MM.1S (cell line): ENCODE measurements at regions not wholly inside any gene's neighbourhood (a gene's known extent, or its start where the extent isn't known, plus 50 kb on each side); places are given as distances from the start of the nearest gene placed in this dataset.

Experiments used
- CTCF ChIP-seq: fragments of 300-600 bp; sonication (generic); IDR thresholded peaks from 2 replicates; pipeline ENCODE4 v1.5.1; 2016; ENCODE audit warnings: antibody characterized with exemption, low read length, mixed read lengths
- EZH2 ChIP-seq: fragments of 300-600 bp; sonication (generic); optimal IDR thresholded peaks from 2 replicates; pipeline ENCODE3; 2017; ENCODE audit warnings: low read depth, mild to moderate bottlenecking, antibody characterized with exemption, low read length, mixed read lengths

GRCh38 chr2:6760132-6760531, 105.6 kb downstream of the CMPK2 start:
- TF ChIP-seq EZH2 (no peak), CTCF (no peak)
